ENCODE measurements at regions not wholly inside any gene's neighbourhood (a gene's known extent, or its start where the extent isn't known, plus 50 kb on each side); places are given as distances from the start of the nearest gene placed in this dataset.

DNA sequence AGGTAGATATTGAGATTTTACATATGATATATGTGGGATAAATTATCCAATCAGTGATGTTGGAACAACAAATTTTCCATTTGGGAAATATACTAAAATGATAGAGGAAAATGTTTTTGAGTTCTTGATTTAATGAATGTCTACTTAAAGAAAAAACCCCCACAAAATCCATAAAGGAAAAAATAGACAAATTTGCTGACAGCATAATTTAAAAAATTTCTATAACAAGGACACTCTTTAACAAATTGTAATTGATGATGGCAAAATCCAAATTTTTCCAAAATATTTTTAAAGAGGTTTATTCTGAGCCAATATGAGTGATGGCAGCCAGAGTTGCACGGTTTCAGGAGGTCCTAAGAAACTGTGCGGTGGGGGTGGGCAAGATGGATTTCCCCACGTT is 51.9 kb upstream of the RHOU start:
- 91% methylated on average over 3 of the region's 3 CpGs for WGBS
- peaks cover 0 to 4% (median 0%) of the 10 kb centered on the region in 4 donors for H3K4me1 ChIP-seq
- DNase-seq (ENCODE audit: extremely low spot score), result no peak

DNA sequence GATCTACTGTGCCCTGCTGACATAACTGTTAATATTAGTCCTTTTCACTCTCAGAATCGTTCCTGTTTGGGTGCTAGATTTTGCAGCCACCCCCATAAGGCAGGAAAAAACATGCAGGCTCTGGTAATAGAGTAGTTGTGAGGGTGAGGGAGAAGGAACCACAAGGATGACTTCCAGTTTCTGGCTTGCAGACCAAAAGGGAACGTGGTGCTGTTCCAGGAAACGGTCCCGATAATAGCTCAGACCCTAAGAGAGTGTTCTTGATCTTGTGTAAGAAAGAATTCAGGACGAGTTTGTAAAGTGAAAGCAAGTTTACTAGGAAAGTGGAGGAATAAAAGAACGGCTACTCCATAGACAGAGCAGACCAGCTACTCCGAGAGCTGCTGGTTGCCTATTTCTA is 50.7 kb upstream of the RHOU start:
- H3K9me3 ChIP-seq, result no peaks in the 10 kb centered on the region
- H3K36me3 ChIP-seq, result no peaks in the 10 kb centered on the region
- 72% methylated on average over 7 of the region's 7 CpGs for WGBS
- peaks cover 0 to 17% (median 0%) of the 10 kb centered on the region in 4 donors for H3K27me3 ChIP-seq
- intact Hi-C loops (cut with DNase I), result no loop called here
- peaks cover 0 to 4% (median 0%) of the 10 kb centered on the region in 4 donors for H3K4me1 ChIP-seq
- no peak overlapping the region for H3K4me3 ChIP-seq
- TF ChIP-seq EP300 (IDR thresholded peaks at IDR 0.05), result no peak
- no peak for TF ChIP-seq POLR2AphosphoS5 (IDR thresholded peaks at IDR 0.05)
- TF ChIP-seq, protein P1, sequence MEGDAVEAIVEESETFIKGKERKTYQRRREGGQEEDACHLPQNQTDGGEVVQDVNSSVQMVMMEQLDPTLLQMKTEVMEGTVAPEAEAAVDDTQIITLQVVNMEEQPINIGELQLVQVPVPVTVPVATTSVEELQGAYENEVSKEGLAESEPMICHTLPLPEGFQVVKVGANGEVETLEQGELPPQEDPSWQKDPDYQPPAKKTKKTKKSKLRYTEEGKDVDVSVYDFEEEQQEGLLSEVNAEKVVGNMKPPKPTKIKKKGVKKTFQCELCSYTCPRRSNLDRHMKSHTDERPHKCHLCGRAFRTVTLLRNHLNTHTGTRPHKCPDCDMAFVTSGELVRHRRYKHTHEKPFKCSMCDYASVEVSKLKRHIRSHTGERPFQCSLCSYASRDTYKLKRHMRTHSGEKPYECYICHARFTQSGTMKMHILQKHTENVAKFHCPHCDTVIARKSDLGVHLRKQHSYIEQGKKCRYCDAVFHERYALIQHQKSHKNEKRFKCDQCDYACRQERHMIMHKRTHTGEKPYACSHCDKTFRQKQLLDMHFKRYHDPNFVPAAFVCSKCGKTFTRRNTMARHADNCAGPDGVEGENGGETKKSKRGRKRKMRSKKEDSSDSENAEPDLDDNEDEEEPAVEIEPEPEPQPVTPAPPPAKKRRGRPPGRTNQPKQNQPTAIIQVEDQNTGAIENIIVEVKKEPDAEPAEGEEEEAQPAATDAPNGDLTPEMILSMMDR (IDR thresholded peaks at IDR 0.05), result no peak
- no peak for TF ChIP-seq POLR2A (IDR thresholded peaks at IDR 0.05; ENCODE audit: low read depth)
- no peak overlapping the region for H3K27ac ChIP-seq (replicated peaks in 1 of 4)
- DNase-seq (ENCODE audit: extremely low spot score), result no peak

More for the DNA sequence above, 51.9 kb upstream of the RHOU start:
- Histone ChIP-seq H3K36me3 (no peaks in the 10 kb centered on the region), H3K4me3 (no peak overlapping the region), H3K27me3 (peaks cover 0 to 17% (median 0%) of the 10 kb centered on the region in 4 donors), H3K27ac (replicated peaks in 1 of 4) (no peak overlapping the region), H3K9me3 (no peaks in the 10 kb centered on the region)
- intact Hi-C loops (cut with DNase I), result no loop called here
- TF ChIP-seq, protein P1 (IDR thresholded peaks at IDR 0.05), result no peak
- TF ChIP-seq EP300 (IDR thresholded peaks at IDR 0.05) (no peak), POLR2AphosphoS5 (IDR thresholded peaks at IDR 0.05) (no peak), POLR2A (IDR thresholded peaks at IDR 0.05; ENCODE audit: low read depth) (no peak)

DNA sequence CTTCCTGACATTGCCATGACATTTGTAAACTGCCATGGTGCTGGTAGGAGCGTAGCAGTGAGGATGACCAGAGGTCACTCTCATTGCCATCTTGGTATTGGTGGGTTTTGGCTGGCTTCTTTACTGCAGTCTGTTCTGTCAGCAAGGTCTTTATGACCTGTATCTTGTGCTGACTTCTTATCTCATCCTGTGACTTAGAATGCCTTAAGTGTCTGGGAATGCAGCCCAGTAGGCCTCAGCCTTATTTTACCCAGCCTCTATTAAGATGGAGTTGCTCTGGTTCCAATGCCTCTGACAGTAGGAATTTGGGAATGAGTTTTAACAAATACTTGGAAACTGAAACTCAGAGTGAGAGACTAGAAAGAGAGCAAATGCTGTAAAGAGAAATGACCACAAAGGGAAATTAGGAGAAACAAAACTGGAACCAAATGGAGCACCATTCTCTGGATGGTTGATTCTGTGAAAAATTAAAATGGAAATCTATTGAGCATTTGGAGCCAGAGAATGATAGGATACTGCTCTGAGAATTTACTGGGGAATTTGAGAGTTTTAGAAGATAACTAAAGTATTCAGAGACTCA is 50.1 kb upstream of the RHOU start:
- Histone ChIP-seq H3K36me3 (no peaks in the 10 kb centered on the region), H3K4me3 (no peak overlapping the region), H3K27me3 (peaks cover 0 to 17% (median 0%) of the 10 kb centered on the region in 4 donors), H3K27ac (replicated peaks in 1 of 4) (no peak overlapping the region), H3K4me1 (peaks cover 0 to 4% (median 0%) of the 10 kb centered on the region in 4 donors), H3K9me3 (no peaks in the 10 kb centered on the region)
- no peak for DNase-seq (ENCODE audit: extremely low spot score)
- TF ChIP-seq POLR2AphosphoS5 (IDR thresholded peaks at IDR 0.05) (no peak), POLR2A (IDR thresholded peaks at IDR 0.05; ENCODE audit: low read depth) (no peak), EP300 (IDR thresholded peaks at IDR 0.05) (no peak)
- TF ChIP-seq, protein P1 (IDR thresholded peaks at IDR 0.05), result no peak
- WGBS, result 93% methylated on average over 1 of the region's 1 CpG
- intact Hi-C loops (cut with DNase I), result no loop called here

Small RNA genes in the stretch of these regions (small RNA-seq; reads per million reads assigned to genes)
- gene RF00432, result 0 reads per million in 3 donors
- gene RNA5S10, result 0 reads per million in 3 donors
- 0 reads per million in 3 donors for gene RNA5S11
- 0 reads per million in 3 donors for gene RNA5S12
- 0 reads per million in 3 donors for gene RNA5S13
- 0 reads per million in 3 donors for gene RNA5S14
- 0 reads per million in 3 donors for gene RNA5S15
- 0 reads per million in 3 donors for gene RNA5S16
- 0 reads per million in 3 donors for gene RNA5S17
- gene RNA5S2, result 0 reads per million in 3 donors
- 0 reads per million in 3 donors for gene RNA5S3
- 0 reads per million in 3 donors for gene RNA5S4
- 0 reads per million in 3 donors for gene RNA5S5
- 0 reads per million in 3 donors for gene RNA5S6
- 0 reads per million in 3 donors for gene RNA5S7
- gene RNA5S8, result 0 reads per million in 3 donors
- gene RNA5S9, result 0 reads per million in 3 donors
- 0 reads per million in 3 donors for gene RNA5SP18
